ENCODE measurements at regions not wholly inside any gene's neighbourhood (a gene's known extent, or its start where the extent isn't known, plus 50 kb on each side); places are given as distances from the start of the nearest gene placed in this dataset.

- TF ChIP-seq CTCF (IDR thresholded peaks at IDR 0.05 in 8 of 11, conservative IDR thresholded peaks at IDR 0.05 in 3 of 11) (no peak), POLR2A (IDR thresholded peaks at IDR 0.05) (no peak)
Measured at GRCh38 chr2:186273953-186274352, 212.1 kb upstream of the ZC3H15 start.

Data from spleen (tissue), 7 donors.